SK-N-SH treated with all-trans-retinoic acid at 6 μM for 48 hours (cell line): ENCODE measurements at regions not wholly inside any gene's neighbourhood (a gene's known extent, or its start where the extent isn't known, plus 50 kb on each side); places are given as distances from the start of the nearest gene placed in this dataset.

Experiments used
- POU6F1 ChIP-seq: fragments of 250-450 bp; sonication (Bioruptor Pico); IDR thresholded peaks from 2 replicates; pipeline ENCODE4 v1.8.0; 2021; ENCODE audit warnings: low read depth, mild to moderate bottlenecking, moderate library complexity, borderline replicate concordance
- ZNF565 ChIP-seq: fragments of 450-650 bp; formaldehyde crosslinking; conservative IDR thresholded peaks from 2 replicates; pipeline ENCODE4 v1.5.0; 2020; ENCODE audit warnings: low read depth, mild to moderate bottlenecking, moderate library complexity

DNA sequence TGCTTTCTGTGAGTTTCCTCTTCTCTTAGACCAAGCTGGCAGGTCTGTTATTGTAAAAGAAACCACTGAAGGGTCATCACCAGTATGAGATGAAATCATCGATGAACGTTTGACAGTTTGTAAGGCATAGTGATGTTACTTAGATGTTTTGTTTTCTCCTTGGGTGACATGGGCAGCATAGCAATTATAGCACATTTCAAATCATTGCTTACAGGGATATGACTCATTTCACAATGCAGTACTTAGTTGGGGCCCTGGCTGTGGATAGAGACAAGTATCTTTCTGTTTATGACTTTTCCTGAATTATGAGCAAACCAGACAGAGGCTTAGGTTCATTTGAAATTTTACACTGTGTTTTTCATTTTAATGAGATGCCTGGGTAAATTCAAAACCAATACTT lies 313.0 kb downstream of the RWDD3 start:
- no peak for TF ChIP-seq POU6F1 (CRISPR knock-in tag)
- TF ChIP-seq ZNF565 (CRISPR knock-in tag): no peak
